Lung (tissue), 11 donors: ENCODE measurements at regions not wholly inside any gene's neighbourhood (a gene's known extent, or its start where the extent isn't known, plus 50 kb on each side); places are given as distances from the start of the nearest gene placed in this dataset.

ENCODE experiments used
- ATAC-seq: fragments of 200-7000 bp; cut with Tn5 transposase; one replicate; pipeline ENCODE4 v1.9.1; 2020; ENCODE audit warnings: moderate number of reproducible peaks; ENCODE audit not compliant: insufficient read depth, low FRiP score
- DNase-seq, 3 donors: peaks; one replicate each; pipeline ENCODE4 v3.0.0-alpha.2; 2013 to 2017
- H3K27ac ChIP-seq, 2 donors: one replicate each; pipeline ENCODE4 v1.5.1; 2013; ENCODE audit warnings: mild to moderate bottlenecking in 2 of 2, moderate library complexity in 2 of 2, control low read depth in 1 of 2, inconsistent platforms in 1 of 2, low read depth in 1 of 2, low read length in 1 of 2
- H3K27me3 ChIP-seq, 3 donors: one replicate each; pipeline ENCODE4 v1.5.1; 2013; ENCODE audit warnings: low read length in 2 of 3; ENCODE audit not compliant: control insufficient read depth in 3 of 3, insufficient read depth in 3 of 3
- H3K36me3 ChIP-seq, 4 donors: one replicate each; pipeline ENCODE4 v1.5.1; 2013; ENCODE audit warnings: low read length in 4 of 4, mild to moderate bottlenecking in 1 of 4, moderate library complexity in 1 of 4; ENCODE audit not compliant: control insufficient read depth in 4 of 4, insufficient read depth in 4 of 4
- H3K4me1 ChIP-seq, 5 donors: one replicate each; pipeline ENCODE4 v1.5.1; 2013; ENCODE audit warnings: low read length in 5 of 5, mild to moderate bottlenecking in 2 of 5, moderate library complexity in 1 of 5; ENCODE audit not compliant: control insufficient read depth in 5 of 5, insufficient read depth in 5 of 5
- H3K4me3 ChIP-seq: one replicate; pipeline ENCODE4 v1.5.1; 2013; ENCODE audit warnings: mild to moderate bottlenecking, control low read depth, moderate library complexity
- H3K9ac ChIP-seq, 2 donors: one replicate each; pipeline ENCODE4 v1.5.1; 2013; ENCODE audit warnings: low read length in 2 of 2, control low read depth in 1 of 2; ENCODE audit not compliant: insufficient read depth in 1 of 2
- H3K9me3 ChIP-seq, 4 donors: one replicate each; pipeline ENCODE4 v1.5.1; 2013; ENCODE audit warnings: low read length in 3 of 4, mild to moderate bottlenecking in 1 of 4, moderate library complexity in 1 of 4; ENCODE audit not compliant: control insufficient read depth in 4 of 4, insufficient read depth in 3 of 4
- WGBS, 2 donors: extraction: QIAGEN DNeasy Blood & Tissue Kit; methylation state at CpG; one replicate each; pipeline ENCODE4 v1.1.7; 2013; 5-methylcytosine and 5-hydroxymethylcytosine counted together
- TF ChIP-seq, protein P1 (sequence below): IDR thresholded peaks from 2 replicates; pipeline ENCODE4 v1.5.1; 2012; ENCODE audit warnings: mild to moderate bottlenecking; ENCODE audit errors: control extremely low read depth, extremely low read depth
- donor health status: control.
- donor health status: control.
- donor health status: Bipolar disorder and iron deficiency.
- donor health status: healthy.
- donor health status: DM: yes; HTN: yes; CAD: no.

GRCh38 chr22:34845391-34845790 is 220.6 kb upstream of the ISX start:
- no peaks in the 10 kb centered on the region for H3K9me3 ChIP-seq
- WGBS, 2 donors: 95 to 96% methylated on average over 2 of the region's 2 CpGs
- TF ChIP-seq, protein P1, sequence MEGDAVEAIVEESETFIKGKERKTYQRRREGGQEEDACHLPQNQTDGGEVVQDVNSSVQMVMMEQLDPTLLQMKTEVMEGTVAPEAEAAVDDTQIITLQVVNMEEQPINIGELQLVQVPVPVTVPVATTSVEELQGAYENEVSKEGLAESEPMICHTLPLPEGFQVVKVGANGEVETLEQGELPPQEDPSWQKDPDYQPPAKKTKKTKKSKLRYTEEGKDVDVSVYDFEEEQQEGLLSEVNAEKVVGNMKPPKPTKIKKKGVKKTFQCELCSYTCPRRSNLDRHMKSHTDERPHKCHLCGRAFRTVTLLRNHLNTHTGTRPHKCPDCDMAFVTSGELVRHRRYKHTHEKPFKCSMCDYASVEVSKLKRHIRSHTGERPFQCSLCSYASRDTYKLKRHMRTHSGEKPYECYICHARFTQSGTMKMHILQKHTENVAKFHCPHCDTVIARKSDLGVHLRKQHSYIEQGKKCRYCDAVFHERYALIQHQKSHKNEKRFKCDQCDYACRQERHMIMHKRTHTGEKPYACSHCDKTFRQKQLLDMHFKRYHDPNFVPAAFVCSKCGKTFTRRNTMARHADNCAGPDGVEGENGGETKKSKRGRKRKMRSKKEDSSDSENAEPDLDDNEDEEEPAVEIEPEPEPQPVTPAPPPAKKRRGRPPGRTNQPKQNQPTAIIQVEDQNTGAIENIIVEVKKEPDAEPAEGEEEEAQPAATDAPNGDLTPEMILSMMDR: no peak

DNA sequence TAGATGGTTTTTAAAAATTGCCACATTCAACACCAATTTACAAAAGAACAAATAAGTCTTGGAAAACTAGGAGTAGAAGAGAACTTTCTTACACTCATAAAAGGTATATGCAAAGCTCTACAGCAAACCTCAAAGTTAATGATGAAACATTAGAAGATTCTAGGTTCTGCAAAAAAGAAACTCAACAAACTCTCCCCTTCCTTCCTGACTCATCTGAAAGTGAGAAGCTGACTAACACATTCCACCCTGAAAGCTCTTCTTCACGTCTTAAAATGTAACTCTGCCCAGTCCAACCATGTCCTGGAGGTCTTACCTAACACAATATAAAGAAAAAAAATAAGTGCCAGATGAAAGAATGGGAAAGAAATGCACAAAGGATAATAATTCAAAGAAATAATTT is 218.9 kb upstream of the ISX start:
- no peaks in the 10 kb centered on the region for H3K9me3 ChIP-seq
- TF ChIP-seq, protein P1: no peak
- H3K27ac ChIP-seq: no peak overlapping the region
- DNase-seq (no peak), ATAC-seq (no peak)
- no peak overlapping the region for H3K9ac ChIP-seq
- WGBS, 2 donors: 14 to 24% methylated on average over 1 of the region's 1 CpG
- no peaks in the 10 kb centered on the region for H3K27me3 ChIP-seq
- no peaks in the 10 kb centered on the region for H3K4me1 ChIP-seq
- no peak overlapping the region for H3K4me3 ChIP-seq
- no peaks in the 10 kb centered on the region for H3K36me3 ChIP-seq

More at GRCh38 chr22:34845391-34845790, 220.6 kb upstream of the ISX start:
- no peak for DNase-seq
- Histone ChIP-seq H3K4me3 (no peak overlapping the region), H3K4me1 (peaks cover 0 to 4% (median 0%) of the 10 kb centered on the region in 5 donors), H3K9ac (no peak overlapping the region), H3K27ac (no peak overlapping the region), H3K36me3 (no peaks in the 10 kb centered on the region), H3K27me3 (no peaks in the 10 kb centered on the region)
- no peak for ATAC-seq

GRCh38 chr22:34849965-34850364 is 216.0 kb upstream of the ISX start:
- TF ChIP-seq, protein P1: no peak
- no peaks in the 10 kb centered on the region for H3K9me3 ChIP-seq
- no peak overlapping the region for H3K27ac ChIP-seq
- H3K4me3 ChIP-seq: no peak overlapping the region
- no peak overlapping the region for H3K9ac ChIP-seq
- no peaks in the 10 kb centered on the region for H3K4me1 ChIP-seq
- 66 to 80% methylated on average over 4 of the region's 4 CpGs for WGBS, 2 donors
- ATAC-seq (no peak), DNase-seq (no peak)
- H3K27me3 ChIP-seq: no peaks in the 10 kb centered on the region
- no peaks in the 10 kb centered on the region for H3K36me3 ChIP-seq

DNA sequence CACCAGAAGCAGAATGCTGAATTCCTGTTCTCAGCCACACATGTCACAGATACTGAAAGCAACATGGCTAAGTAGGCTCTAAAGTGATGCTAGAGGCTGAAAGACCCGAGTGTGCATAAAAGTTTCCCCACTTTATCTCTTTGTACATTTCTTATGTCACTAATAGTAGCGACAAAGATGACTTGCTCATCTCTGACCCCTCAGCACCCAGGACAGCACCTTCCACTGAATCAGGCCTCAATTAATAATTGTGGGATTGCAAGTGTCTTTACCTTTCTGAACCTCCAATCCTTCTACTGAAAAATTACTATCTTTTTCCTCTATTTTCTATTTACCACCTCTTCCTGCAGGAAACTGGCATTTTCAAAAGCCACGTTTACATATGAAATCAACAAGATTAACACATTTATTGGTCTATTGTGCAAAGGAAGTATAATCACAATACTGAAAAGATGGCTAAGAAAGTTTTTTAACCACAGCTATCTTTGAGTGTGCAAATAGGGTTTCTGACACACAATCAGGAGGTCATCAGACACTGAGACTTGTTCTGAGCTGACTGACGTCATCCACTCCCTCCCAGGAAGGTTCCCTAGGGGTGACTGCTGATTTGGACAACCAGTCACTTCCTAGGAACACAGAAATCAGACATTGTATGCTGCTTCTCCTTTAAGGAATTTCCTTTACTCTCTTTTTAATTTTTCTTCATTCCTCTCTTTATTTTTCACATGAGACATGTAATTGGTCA is 213.9 kb upstream of the ISX start:
- no peaks in the 10 kb centered on the region for H3K9me3 ChIP-seq
- H3K27me3 ChIP-seq: no peaks in the 10 kb centered on the region
- no peak overlapping the region for H3K4me3 ChIP-seq
- 51 to 63% methylated on average over 4 of the region's 4 CpGs for WGBS, 2 donors
- H3K9ac ChIP-seq: no peak overlapping the region
- H3K36me3 ChIP-seq: no peaks in the 10 kb centered on the region
- DNase-seq: no peak
- no peaks in the 10 kb centered on the region for H3K4me1 ChIP-seq
- H3K27ac ChIP-seq: no peak overlapping the region
- TF ChIP-seq, protein P1: no peak
- no peak for ATAC-seq
